H1 (cell line): ENCODE measurements at regions not wholly inside any gene's neighbourhood (a gene's known extent, or its start where the extent isn't known, plus 50 kb on each side); places are given as distances from the start of the nearest gene placed in this dataset.

Experiments
- ATF3 ChIP-seq: IDR thresholded peaks from 2 replicates; pipeline ENCODE4 v1.6.1; 2011; ENCODE audit warnings: low read depth, mild to moderate bottlenecking, low read length; ENCODE audit not compliant: insufficient read depth
- CTCF ChIP-seq, 3 experiments: IDR thresholded peaks; 1 replicate in 2 of 3; 2 replicates in 1 of 3; pipeline versions ENCODE4 v1.5.1 to v1.6.1; 2011; ENCODE audit warnings: low read length in 3 of 3, mild to moderate bottlenecking in 3 of 3, inconsistent platforms in 2 of 3, low read depth in 1 of 3, moderate library complexity in 1 of 3; ENCODE audit not compliant: insufficient read depth in 1 of 3; ENCODE audit errors: control extremely low read depth in 1 of 3
- EP300 ChIP-seq, 2 experiments: IDR thresholded peaks; 1 replicate in 1 of 2; 2 replicates in 1 of 2; pipeline ENCODE4 v1.6.1; 2011 to 2012; ENCODE audit warnings: low read depth in 2 of 2, low read length in 2 of 2, mild to moderate bottlenecking in 2 of 2, borderline replicate concordance in 1 of 2, inconsistent platforms in 1 of 2, moderate library complexity in 1 of 2
- POLR2A ChIP-seq, 2 experiments: IDR thresholded peaks; 1 replicate in 1 of 2; 2 replicates in 1 of 2; pipeline ENCODE4 v1.6.1; 2011; ENCODE audit warnings: low read depth in 2 of 2, low read length in 2 of 2, mild to moderate bottlenecking in 2 of 2; ENCODE audit errors: control extremely low read depth in 1 of 2
- POLR2AphosphoS5 ChIP-seq: IDR thresholded peaks from 2 replicates; pipeline ENCODE4 v1.6.1; 2011; ENCODE audit warnings: low read depth, low read length
- SIN3A ChIP-seq, 2 experiments: IDR thresholded peaks in 1 of 2; conservative IDR thresholded peaks in 1 of 2; 2 replicates each; pipeline ENCODE4 v1.6.1; 2011 to 2012; ENCODE audit warnings: low read length in 2 of 2, improper control_type of control experiment in 1 of 2, low read depth in 1 of 2, mild to moderate bottlenecking in 1 of 2
- SUZ12 ChIP-seq: fragments of 200-600 bp; sonication (generic); IDR thresholded peaks from 2 replicates; pipeline ENCODE4 v1.6.1; 2012; ENCODE audit warnings: mild to moderate bottlenecking, inconsistent platforms, low read length, moderate library complexity, mixed read lengths
- TAF1 ChIP-seq: IDR thresholded peaks from 2 replicates; pipeline ENCODE4 v1.6.1; 2011; ENCODE audit warnings: mild to moderate bottlenecking, low read depth, low read length
- TCF12 ChIP-seq: IDR thresholded peaks from 2 replicates; pipeline ENCODE4 v1.6.1; 2011; ENCODE audit warnings: low read depth, mild to moderate bottlenecking, low read length
- USF2 ChIP-seq: IDR thresholded peaks from 2 replicates; pipeline ENCODE4 v1.6.1; 2011; ENCODE audit warnings: low read length, improper control_type of control experiment

GRCh38 chr4:165754664-165755063 is 118.4 kb upstream of the TLL1 start:
- TF ChIP-seq CTCF (IDR thresholded peaks at IDR 0.05; ENCODE audit: control extremely low read depth in 1 of 3, insufficient read depth in 1 of 3, low read depth in 1 of 3, low read length in 3 of 3) (no peak), EP300 (IDR thresholded peaks at IDR 0.05; ENCODE audit: borderline replicate concordance in 1 of 2, low read depth in 2 of 2, low read length in 2 of 2) (no peak), POLR2AphosphoS5 (no peak), POLR2A (IDR thresholded peaks at IDR 0.05; ENCODE audit: control extremely low read depth in 1 of 2, low read depth in 2 of 2, low read length in 2 of 2) (no peak), TCF12 (no peak), TAF1 (no peak), ATF3 (no peak), SIN3A (conservative IDR thresholded peaks at IDR 0.05 in 1 of 2, IDR thresholded peaks at IDR 0.05 in 1 of 2; ENCODE audit: low read depth in 1 of 2, low read length in 2 of 2) (no peak), USF2 (no peak), SUZ12 (no peak)
